ENCODE measurements at regions not wholly inside any gene's neighbourhood (a gene's known extent, or its start where the extent isn't known, plus 50 kb on each side); places are given as distances from the start of the nearest gene placed in this dataset.
A peak's percentile ranks its signal among the peaks of the same experiment; 100 is the strongest.

DNA sequence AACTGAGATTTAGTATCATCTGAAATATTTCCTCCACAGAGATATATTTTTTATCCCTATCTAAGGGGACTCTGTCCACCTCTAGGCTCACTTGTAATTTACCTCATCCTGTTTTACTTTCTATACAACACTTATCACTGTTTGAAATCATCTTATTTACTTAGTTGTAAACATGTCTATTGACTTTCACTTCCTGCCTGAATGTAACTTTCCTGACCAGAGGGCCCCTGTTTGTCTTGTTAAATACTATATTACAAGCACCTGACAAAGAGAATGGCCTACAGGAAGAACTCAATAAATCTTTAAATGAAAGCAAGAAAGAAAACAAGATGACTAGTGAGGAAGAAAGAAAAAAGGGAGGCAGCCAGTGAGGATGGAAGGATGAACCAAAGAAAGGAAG, 1727.5 kb downstream of the LRRC4C start:
- H3K27ac ChIP-seq: no peak overlapping the region
- intact Hi-C loops (cut with DNase I): no loop called here
- DNase-seq (no peak), ATAC-seq (no peak)
- TF ChIP-seq, protein P1, sequence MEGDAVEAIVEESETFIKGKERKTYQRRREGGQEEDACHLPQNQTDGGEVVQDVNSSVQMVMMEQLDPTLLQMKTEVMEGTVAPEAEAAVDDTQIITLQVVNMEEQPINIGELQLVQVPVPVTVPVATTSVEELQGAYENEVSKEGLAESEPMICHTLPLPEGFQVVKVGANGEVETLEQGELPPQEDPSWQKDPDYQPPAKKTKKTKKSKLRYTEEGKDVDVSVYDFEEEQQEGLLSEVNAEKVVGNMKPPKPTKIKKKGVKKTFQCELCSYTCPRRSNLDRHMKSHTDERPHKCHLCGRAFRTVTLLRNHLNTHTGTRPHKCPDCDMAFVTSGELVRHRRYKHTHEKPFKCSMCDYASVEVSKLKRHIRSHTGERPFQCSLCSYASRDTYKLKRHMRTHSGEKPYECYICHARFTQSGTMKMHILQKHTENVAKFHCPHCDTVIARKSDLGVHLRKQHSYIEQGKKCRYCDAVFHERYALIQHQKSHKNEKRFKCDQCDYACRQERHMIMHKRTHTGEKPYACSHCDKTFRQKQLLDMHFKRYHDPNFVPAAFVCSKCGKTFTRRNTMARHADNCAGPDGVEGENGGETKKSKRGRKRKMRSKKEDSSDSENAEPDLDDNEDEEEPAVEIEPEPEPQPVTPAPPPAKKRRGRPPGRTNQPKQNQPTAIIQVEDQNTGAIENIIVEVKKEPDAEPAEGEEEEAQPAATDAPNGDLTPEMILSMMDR (IDR thresholded peaks at IDR 0.05): no peak
- TF ChIP-seq POLR2A (IDR thresholded peaks at IDR 0.05): no peak
- no peak overlapping the region for H3K4me3 ChIP-seq
- H3K9me3 ChIP-seq: no peaks in the 10 kb centered on the region
- no peaks in the 10 kb centered on the region for H3K4me1 ChIP-seq
- H3K27me3 ChIP-seq: no peaks in the 10 kb centered on the region
- no peaks in the 10 kb centered on the region for H3K36me3 ChIP-seq (replicated peaks in 1 of 2; ENCODE audit: insufficient read depth in 1 of 2, low read depth in 2 of 2)

DNA sequence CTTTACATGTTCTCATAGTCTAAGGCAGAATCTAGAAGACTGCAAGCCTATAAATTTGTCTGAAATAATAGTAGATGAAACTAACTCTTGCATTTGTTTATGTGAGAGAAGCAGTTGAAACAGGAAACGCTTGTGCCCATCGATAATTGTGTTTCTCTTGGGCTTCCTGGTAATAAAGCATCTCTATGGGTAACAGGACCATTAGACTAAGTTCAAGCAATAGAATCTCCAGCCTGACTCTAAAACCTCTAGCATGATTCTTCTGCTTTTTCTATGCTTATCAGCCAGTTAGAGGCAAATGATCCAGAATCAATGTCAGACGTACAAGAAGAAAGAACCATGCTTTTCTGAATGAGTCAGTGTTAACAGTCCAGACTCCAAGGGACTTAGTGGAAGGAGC, 1734.4 kb downstream of the LRRC4C start:
- TF ChIP-seq POLR2A (IDR thresholded peaks at IDR 0.05): no peak
- TF ChIP-seq, protein P1 (IDR thresholded peaks at IDR 0.05): no peak
- intact Hi-C loops (cut with DNase I): no loop called here
- no peaks in the 10 kb centered on the region for H3K9me3 ChIP-seq
- no peaks in the 10 kb centered on the region for H3K27me3 ChIP-seq
- no peaks in the 10 kb centered on the region for H3K4me1 ChIP-seq
- ATAC-seq (no peak), DNase-seq (no peak)
- 47 to 68% methylated on average over 3 of the region's 3 CpGs for WGBS, 2 donors
- no peaks in the 10 kb centered on the region for H3K36me3 ChIP-seq (replicated peaks in 1 of 2; ENCODE audit: insufficient read depth in 1 of 2, low read depth in 2 of 2)
- H3K27ac ChIP-seq: no peak overlapping the region
- H3K4me3 ChIP-seq: no peak overlapping the region

GRCh38 chr11:39724404-39724803, 1735.0 kb downstream of the LRRC4C start:
- no peak overlapping the region for H3K4me3 ChIP-seq
- DNase-seq: no peak
- H3K27ac ChIP-seq: no peak overlapping the region
- H3K36me3 ChIP-seq (replicated peaks in 1 of 2; ENCODE audit: insufficient read depth in 1 of 2, low read depth in 2 of 2): no peaks in the 10 kb centered on the region
- no peaks in the 10 kb centered on the region for H3K4me1 ChIP-seq
- ATAC-seq: no peak
- no peak for TF ChIP-seq POLR2A (IDR thresholded peaks at IDR 0.05)
- TF ChIP-seq, protein P1 (IDR thresholded peaks at IDR 0.05): peak in 1 of 7 experiments; percentile 12
- 16 to 18% methylated on average over 4 of the region's 4 CpGs for WGBS, 2 donors
- no peaks in the 10 kb centered on the region for H3K9me3 ChIP-seq
- no peaks in the 10 kb centered on the region for H3K27me3 ChIP-seq
- intact Hi-C loops (cut with DNase I): no loop called here

DNA sequence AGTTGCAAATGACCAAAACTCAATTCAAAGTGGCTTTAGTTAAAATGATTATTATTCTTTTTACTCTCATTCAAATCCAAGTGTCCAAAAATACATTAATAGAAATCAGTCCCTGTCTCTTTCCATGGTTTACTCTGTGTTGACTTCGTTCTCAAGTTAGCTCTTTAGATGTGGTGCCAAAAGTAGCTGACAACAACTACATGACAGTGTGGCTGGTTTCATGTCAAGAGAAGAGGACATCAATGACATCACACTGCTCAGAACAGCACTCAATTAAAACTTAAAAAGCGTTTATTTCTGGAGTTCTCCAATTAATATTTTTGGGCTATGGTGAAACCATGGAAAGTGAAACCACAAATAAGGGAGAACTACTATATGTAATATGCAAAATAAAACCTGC, 1746.9 kb downstream of the LRRC4C start:
- no peaks in the 10 kb centered on the region for H3K27me3 ChIP-seq
- no peak overlapping the region for H3K27ac ChIP-seq
- TF ChIP-seq, protein P1 (IDR thresholded peaks at IDR 0.05): no peak
- no peak for TF ChIP-seq POLR2A (IDR thresholded peaks at IDR 0.05)
- DNase-seq: no peak
- no peak overlapping the region for H3K4me3 ChIP-seq
- 60 to 63% methylated on average over 2 of the region's 2 CpGs for WGBS, 2 donors
- no peaks in the 10 kb centered on the region for H3K36me3 ChIP-seq (replicated peaks in 1 of 2; ENCODE audit: insufficient read depth in 1 of 2, low read depth in 2 of 2)
- no peaks in the 10 kb centered on the region for H3K4me1 ChIP-seq
- H3K9me3 ChIP-seq: no peaks in the 10 kb centered on the region
- no peak for ATAC-seq
- intact Hi-C loops (cut with DNase I): no loop called here

- intact Hi-C loops (cut with DNase I): no loop called here
- Histone ChIP-seq H3K9me3 (no peaks in the 10 kb centered on the region), H3K27ac (no peak overlapping the region), H3K36me3 (replicated peaks in 1 of 2; ENCODE audit: insufficient read depth in 1 of 2, low read depth in 2 of 2) (no peaks in the 10 kb centered on the region), H3K27me3 (no peaks in the 10 kb centered on the region), H3K4me1 (no peaks in the 10 kb centered on the region), H3K4me3 (no peak overlapping the region)
- no peak for DNase-seq
- TF ChIP-seq POLR2A (IDR thresholded peaks at IDR 0.05): no peak
- TF ChIP-seq, protein P1 (IDR thresholded peaks at IDR 0.05): no peak
- ATAC-seq: no peak
- 24 to 45% methylated on average over 1 of the region's 1 CpG for WGBS, 2 donors
Measured at GRCh38 chr11:39690856-39691255, 1768.6 kb downstream of the LRRC4C start.

Data from body of pancreas (tissue), 4 donors.